GM11168 (cell line): ENCODE measurements at regions not wholly inside any gene's neighbourhood (a gene's known extent, or its start where the extent isn't known, plus 50 kb on each side); places are given as distances from the start of the nearest gene placed in this dataset.
"Not testable (repeated sequence)": the region's sequence is repeated elsewhere in the genome, so short reads cannot be mapped to it uniquely, and the experiment has no call there.

Experiments
- in situ Hi-C: fragments of 300-500 bp; cut with MboI; formaldehyde crosslinking; loops from one replicate; pipeline ENCODE4 v1.12.0; 2022; ENCODE audit warnings: low sequenced_read_pairs; ENCODE audit not compliant: unreplicated experiment

GRCh38 chr5:103890313-103890712, 327.7 kb upstream of the NUDT12 start:
- in situ Hi-C loops: no loop called here

- in situ Hi-C loops: no loop called here
These were observed 327.1 kb upstream of the NUDT12 start for GRCh38 chr5:103889500-103890209.

- in situ Hi-C loops: no loop called here
These were observed 324.2 kb upstream of the NUDT12 start for GRCh38 chr5:103886826-103887225.

GRCh38 chr5:103883143-103883542, 320.6 kb upstream of the NUDT12 start:
- in situ Hi-C loops: no loop called here

GRCh38 chr5:103881560-103881959, 319.0 kb upstream of the NUDT12 start:
- in situ Hi-C loops: no loop called here

- in situ Hi-C loops: no loop called here
These were observed 305.4 kb upstream of the NUDT12 start for GRCh38 chr5:103867857-103868598.

- in situ Hi-C loops: no loop called here
These were observed 303.6 kb upstream of the NUDT12 start for GRCh38 chr5:103866169-103866568.

GRCh38 chr5:103862398-103862797, 299.8 kb upstream of the NUDT12 start:
- in situ Hi-C loops: no loop called here

- in situ Hi-C loops: no loop called here
These were observed 297.7 kb upstream of the NUDT12 start for GRCh38 chr5:103860327-103860726.

- in situ Hi-C loops: not testable (repeated sequence)
These were observed 295.8 kb upstream of the NUDT12 start for GRCh38 chr5:103858367-103858766.

GRCh38 chr5:103851091-103851490, 288.5 kb upstream of the NUDT12 start:
- in situ Hi-C loops: no loop called here

- in situ Hi-C loops: no loop called here
These were observed 287.3 kb upstream of the NUDT12 start for GRCh38 chr5:103849934-103850333.

GRCh38 chr5:103847060-103847459, 284.5 kb upstream of the NUDT12 start:
- in situ Hi-C loops: no loop called here

- in situ Hi-C loops: no loop called here
These were observed 280.3 kb upstream of the NUDT12 start for GRCh38 chr5:103842936-103843335.

- in situ Hi-C loops: no loop called here
These were observed 278.0 kb upstream of the NUDT12 start for GRCh38 chr5:103840600-103840999.

GRCh38 chr5:103834216-103834615, 271.6 kb upstream of the NUDT12 start:
- in situ Hi-C loops: no loop called here

- in situ Hi-C loops: no loop called here
These were observed 267.0 kb upstream of the NUDT12 start for GRCh38 chr5:103829585-103829984.

- in situ Hi-C loops: no loop called here
These were observed 265.4 kb upstream of the NUDT12 start for GRCh38 chr5:103827976-103828375.

- in situ Hi-C loops: loop anchor here (25.0 kb wide), 1 partner anchor 366 kb away; no protein-coding TSS in a partner anchor
These were observed 258.8 kb upstream of the NUDT12 start for GRCh38 chr5:103821361-103821760.

GRCh38 chr5:103808464-103809106, 246.0 kb upstream of the NUDT12 start:
- in situ Hi-C loops: loop anchor here (25.0 kb wide), 1 partner anchor 379 kb away; no protein-coding TSS in a partner anchor

GRCh38 chr5:103804711-103805110, 242.1 kb upstream of the NUDT12 start:
- in situ Hi-C loops: loop anchor here (25.0 kb wide), 1 partner anchor 383 kb away; no protein-coding TSS in a partner anchor
